ENCODE measurements at regions not wholly inside any gene's neighbourhood (a gene's known extent, or its start where the extent isn't known, plus 50 kb on each side); places are given as distances from the start of the nearest gene placed in this dataset.
"Not testable (repeated sequence)": the region's sequence is repeated elsewhere in the genome, so short reads cannot be mapped to it uniquely, and the experiment has no call there.

DNA sequence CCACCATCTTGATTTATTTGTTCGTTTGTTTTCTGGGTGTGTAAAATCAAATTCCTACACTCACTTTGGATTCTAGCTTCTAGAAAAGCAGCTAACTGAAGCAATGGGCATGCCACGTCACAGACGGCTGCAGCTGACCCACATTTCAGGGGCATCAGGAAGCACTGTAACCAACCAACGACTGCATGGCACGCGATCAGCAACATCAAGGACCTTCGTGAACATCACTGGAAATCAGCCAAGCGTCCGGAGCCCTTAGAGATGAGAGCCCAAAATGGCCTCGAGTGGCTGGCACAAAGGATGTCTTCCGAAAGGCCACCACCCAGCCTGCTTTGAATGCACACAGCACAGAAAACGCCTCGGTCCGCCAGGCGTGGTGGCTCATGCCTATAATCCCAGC is 191.1 kb downstream of the OLFM1 start:
- DNase-seq: no peak

DNA sequence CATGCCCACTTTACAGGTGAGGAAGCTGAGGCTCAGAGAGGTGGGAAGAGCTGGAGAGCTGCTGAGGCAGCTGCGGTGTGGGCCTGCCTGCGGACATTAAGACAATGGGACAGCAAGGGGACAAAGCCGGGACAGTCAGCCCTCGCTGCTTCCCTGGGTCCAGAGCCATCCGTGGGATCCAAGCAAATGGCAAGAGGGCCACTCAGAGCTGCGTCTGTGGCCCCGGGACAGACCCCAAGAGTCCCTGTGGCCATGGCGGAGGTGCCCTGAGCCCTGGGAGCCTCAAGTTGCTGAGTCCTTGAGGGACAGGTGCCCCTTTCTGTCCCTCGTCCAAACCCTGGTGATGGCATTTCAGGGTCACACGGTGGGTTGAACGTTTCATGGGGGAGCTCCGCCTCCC is 191.9 kb downstream of the OLFM1 start:
- no peak for DNase-seq

- no peak for DNase-seq
Measured at GRCh38 chr9:135279834-135280393, 192.4 kb downstream of the OLFM1 start.

DNA sequence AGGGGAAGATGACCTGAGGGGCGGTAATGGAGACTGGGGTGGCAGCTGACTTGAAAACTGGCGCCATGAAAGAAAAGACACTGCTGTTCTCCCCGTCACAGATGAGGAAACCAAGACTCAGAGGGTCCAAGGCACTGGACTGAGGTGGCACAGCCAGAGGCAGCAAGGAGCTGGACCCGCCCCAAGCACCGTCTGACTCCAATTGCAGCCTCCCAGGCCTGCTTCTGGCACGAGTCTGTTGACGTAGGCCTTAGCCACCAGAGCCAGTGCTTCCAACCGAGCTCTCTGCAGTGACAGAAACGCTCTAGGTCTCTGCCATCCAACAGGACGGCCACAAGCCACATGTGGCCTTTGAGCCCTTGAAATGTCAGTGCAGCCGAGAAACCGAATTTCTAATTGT is 193.2 kb downstream of the OLFM1 start:
- DNase-seq: no peak

DNA sequence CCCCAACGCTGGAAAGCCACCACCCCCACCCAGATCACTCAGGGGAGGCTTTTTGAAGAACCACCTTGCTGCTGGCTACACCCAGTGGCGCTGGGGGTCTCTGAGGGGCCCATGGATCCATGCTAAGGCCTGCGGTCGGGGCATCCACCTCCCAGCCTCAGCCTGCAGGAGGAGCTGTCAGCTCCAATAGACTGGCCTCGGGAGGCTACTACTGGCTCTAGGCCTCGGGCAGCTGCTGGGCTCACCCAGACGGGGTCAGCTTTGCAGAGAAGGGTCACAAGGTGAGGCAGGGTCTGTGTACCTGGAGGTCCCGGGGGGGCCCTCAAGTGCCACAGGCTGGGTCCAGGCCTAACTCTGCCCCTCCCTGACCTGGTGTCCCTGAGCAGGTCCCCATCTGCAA is 193.7 kb downstream of the OLFM1 start:
- DNase-seq: no peak

- no peak for DNase-seq
Measured at GRCh38 chr9:135281791-135282737, 194.6 kb downstream of the OLFM1 start.

GRCh38 chr9:135282808-135283207 is 195.3 kb downstream of the OLFM1 start:
- no peak for DNase-seq

DNA sequence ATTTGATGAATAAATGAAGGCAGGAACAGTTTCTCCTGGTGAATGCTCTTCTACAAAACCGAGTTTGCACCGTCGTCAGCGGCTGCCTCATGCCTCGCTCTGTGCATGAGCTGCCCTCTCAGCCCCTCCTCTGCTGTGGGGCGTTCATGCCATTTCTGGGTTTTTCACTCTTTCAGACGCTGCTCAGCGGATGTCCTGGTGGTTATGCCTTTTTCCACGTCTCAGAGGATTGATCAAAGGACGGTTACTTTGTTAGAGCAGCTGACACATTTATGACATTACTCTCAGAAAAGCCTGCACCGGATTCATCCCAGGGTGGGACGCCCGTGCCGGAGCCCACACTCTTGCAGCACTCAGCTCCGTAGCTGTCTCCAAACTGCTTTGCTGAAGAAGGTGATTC is 195.9 kb upstream of the PPP1R26 start:
- no peak for DNase-seq

DNA sequence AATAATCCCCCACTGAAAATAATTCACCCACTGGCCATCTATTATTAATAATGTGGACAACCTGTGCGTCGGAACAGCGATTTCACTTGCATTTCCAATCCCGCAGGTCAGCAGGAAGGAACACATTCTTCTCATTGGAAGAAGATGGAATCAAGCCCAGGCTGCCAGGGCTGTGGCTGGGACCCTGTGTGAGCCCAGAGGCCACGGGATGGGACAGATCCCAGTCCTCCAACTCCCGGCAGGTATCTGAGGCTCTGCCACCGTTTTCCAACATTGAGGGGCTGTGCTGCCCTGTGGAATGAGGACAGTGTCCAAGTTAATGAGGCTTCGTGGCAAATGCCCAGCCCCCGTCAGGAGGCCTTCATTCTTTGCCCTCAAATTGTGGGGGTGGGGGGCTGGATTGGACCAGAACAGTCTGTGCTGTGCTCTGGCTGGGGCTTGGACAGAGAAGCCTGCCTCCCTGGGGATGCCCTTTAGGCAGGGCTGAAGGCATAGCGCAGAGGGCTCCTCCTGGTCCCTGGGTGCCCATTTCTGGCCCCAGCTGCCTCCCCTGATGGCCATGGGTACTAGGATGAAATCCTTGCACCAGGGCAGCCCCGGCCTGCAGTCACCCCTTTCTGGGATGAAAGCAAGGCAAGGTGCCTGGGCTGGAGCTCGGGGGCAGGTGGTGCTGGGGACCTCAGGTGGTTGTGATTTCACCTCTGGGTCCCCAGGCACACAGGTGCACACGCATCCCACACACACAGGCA is 195.0 kb upstream of the PPP1R26 start:
- DNase-seq: no peak

- DNase-seq: not testable (repeated sequence)
Measured at GRCh38 chr9:135286187-135286925, 193.2 kb upstream of the PPP1R26 start.

DNA sequence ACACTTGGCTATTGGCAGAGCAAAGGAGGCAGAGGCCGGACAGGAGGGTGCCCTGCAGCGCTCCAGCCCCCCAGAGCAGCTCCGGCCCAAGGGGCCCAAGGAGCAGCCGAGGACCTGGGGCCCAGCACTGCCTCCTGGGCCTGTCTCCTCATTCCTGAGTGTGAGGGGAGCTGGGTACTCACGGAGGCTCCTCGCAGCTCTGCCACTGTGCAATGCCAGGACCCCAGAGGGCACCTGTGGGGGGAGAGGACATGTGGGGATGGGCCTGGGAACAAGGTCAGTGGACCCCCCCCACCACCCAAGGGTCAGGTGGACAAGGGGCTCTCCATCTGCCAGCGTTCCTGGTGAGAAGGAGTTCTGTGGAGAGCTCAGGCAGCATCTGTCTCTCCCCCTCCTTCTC is 192.6 kb upstream of the PPP1R26 start:
- no peak for DNase-seq

- DNase-seq: no peak
Measured at GRCh38 chr9:135287627-135288026, 192.0 kb upstream of the PPP1R26 start.

- DNase-seq: no peak
Measured at GRCh38 chr9:135288054-135288453, 191.5 kb upstream of the PPP1R26 start.

DNA sequence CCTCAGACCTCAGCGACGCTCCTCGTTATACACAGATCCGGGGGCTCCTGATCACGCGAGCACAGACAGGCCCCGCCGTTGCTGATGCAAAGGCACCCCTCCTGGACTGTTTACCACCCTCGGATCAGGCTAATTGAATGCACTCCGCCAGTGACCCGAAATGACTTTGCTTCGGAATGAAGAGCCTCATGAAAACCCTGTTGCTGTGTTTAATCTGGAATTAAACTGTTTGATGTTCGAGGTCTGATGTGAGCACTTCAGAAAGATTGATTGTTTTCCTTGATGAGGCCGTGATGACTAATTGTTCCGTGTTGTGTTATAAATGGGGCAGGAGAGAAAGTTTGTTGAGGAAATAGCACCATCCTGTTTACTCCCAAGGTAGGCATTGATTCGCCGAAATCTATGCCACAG is 190.5 kb upstream of the PPP1R26 start:
- DNase-seq: no peak

GRCh38 chr9:135290086-135290485 is 189.5 kb upstream of the PPP1R26 start:
- no peak for DNase-seq

GRCh38 chr9:135290566-135290965 is 189.0 kb upstream of the PPP1R26 start:
- no peak for DNase-seq

- no peak for DNase-seq
Measured at GRCh38 chr9:135291165-135291564, 188.4 kb upstream of the PPP1R26 start.

GRCh38 chr9:135294836-135295235 is 184.7 kb upstream of the PPP1R26 start:
- no peak for DNase-seq

DNA sequence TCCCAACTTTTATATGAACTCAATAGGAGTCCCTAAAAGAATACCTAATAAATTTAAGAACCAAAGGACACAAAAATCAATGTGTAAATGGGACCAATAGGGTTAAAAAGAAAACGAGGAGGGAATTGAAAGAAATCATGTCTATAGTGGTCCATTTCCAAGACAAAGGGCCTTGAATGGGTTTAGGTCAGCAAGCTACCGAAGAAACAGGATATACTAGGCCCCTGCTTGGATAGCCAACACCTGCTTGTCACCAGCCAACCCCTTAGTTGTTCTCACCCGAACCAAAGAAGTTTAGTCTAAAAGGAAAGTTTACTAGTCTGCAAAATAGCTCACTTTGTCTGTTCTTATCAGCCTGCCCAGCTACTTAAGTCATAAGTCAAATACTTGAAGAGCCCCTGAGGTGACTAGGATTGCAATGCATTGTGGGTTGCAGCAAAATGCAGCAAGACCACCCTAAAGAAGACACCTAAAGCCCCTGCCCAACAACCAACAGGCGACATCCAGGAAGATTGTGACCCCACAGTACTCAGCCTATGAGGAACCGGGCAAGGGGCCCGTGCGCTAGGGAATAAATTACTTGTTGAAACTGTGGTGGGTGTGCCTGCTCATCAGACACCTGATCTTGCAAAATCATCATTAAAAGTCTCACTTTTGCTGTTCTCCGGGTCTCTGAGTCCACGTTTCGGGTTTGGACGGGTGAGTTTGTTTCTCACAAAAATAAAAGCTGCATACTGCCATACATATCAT is 183.9 kb upstream of the PPP1R26 start:
- no peak for DNase-seq

DNA sequence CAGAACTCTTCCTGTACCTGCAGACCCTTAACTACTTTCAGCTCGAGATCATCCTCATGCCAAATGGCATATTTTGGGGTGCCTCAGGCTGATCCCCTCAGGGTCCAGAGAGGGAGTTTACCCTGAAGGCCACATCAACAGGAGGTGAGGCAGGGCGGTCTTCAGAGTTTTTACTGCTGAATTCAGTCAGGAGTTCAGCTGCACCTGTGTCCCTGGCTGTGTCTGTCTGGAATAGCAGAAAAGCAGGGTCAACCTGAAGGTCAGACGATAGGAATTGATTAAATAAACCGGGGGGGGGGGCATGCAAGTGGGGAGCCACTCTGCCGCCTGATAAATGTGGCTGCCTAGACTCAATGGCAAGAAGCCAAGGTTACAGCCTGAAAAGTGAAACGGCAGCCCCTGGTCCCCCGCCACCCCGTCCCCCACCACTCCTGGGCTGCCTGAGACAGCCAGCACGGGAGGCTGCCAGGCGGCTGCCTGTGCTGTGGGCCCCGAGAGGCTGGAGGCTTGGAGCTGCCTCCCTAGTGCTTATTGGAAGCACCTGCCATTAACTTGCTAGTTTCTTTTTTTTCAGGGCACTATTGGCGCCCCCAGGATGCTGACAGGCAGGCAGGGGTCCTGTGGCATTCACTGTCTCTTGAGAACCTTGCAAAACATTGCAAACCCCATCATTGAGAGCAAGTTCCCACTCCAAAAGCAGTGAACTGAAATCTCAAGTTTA is 182.7 kb upstream of the PPP1R26 start:
- DNase-seq: no peak

DNA sequence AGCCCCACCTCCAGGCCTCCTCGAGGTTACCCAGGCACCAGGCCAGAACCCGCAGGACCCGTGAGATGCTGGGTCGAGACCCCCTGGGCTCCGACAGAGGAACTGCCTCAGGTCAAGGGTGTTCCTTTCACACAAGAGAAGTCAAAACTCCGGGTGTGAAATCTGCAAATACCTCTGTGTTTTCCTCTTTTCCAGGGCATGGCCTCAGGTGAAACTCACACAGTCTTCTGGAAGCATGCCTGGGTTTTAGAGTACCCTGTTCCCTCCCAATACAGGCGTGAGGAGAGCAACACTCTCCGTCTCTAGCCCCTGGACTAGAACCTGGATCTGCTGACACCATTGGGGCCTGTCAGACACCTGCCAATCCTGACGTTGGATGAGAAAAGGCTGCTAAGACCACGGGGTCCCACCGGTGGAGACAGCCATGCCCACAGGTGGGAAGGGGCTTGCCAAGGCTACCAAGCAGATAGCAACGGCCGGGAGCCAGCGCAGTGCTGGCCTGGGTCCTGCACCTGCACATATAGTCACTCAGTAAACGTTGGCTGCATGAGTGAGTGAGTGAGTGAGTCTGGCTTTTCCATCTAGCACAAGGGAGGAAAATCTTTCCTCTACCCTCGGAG is 182.0 kb upstream of the PPP1R26 start:
- DNase-seq: no peak
